Liver (tissue), 8 donors: ENCODE measurements at regions not wholly inside any gene's neighbourhood (a gene's known extent, or its start where the extent isn't known, plus 50 kb on each side); places are given as distances from the start of the nearest gene placed in this dataset.

Source experiments
- DNase-seq: peaks from one replicate; pipeline ENCODE4 v3.0.0-alpha.2; 2017; ENCODE audit warnings: low spot score
- H3K27ac ChIP-seq, 2 donors: one replicate each; pipeline ENCODE4 v1.7.0; 2013; ENCODE audit warnings: inconsistent platforms in 2 of 2, low read length in 2 of 2, control low read depth in 1 of 2, low read depth in 1 of 2, mild to moderate bottlenecking in 1 of 2
- H3K27me3 ChIP-seq, 4 donors: one replicate each; pipeline versions ENCODE4 v1.6.1 to v1.7.0; 2013; ENCODE audit warnings: low read length in 3 of 4, inconsistent platforms in 1 of 4, mild to moderate bottlenecking in 1 of 4, moderate library complexity in 1 of 4; ENCODE audit not compliant: control insufficient read depth in 4 of 4, insufficient read depth in 4 of 4
- H3K36me3 ChIP-seq, 4 donors: one replicate each; pipeline versions ENCODE4 v1.6.1 to v1.7.0; 2013; ENCODE audit warnings: low read length in 3 of 4, mild to moderate bottlenecking in 3 of 4, low read depth in 1 of 4, moderate library complexity in 1 of 4; ENCODE audit not compliant: control insufficient read depth in 4 of 4, insufficient read depth in 3 of 4
- H3K4me1 ChIP-seq, 4 donors: one replicate each; pipeline versions ENCODE4 v1.6.1 to v1.7.0; 2013; ENCODE audit warnings: low read length in 3 of 4, mild to moderate bottlenecking in 3 of 4, moderate library complexity in 1 of 4; ENCODE audit not compliant: control insufficient read depth in 4 of 4, insufficient read depth in 4 of 4
- H3K4me3 ChIP-seq, 3 donors: one replicate each; pipeline versions ENCODE4 v1.6.1 to v1.7.0; 2013; ENCODE audit warnings: low read length in 3 of 3, control low read depth in 1 of 3, low read depth in 1 of 3, mild to moderate bottlenecking in 1 of 3
- H3K9ac ChIP-seq, 2 donors: one replicate each; pipeline ENCODE4 v1.7.0; 2013; ENCODE audit warnings: low read length in 2 of 2, mild to moderate bottlenecking in 2 of 2, moderate library complexity in 2 of 2, control low read depth in 1 of 2, low read depth in 1 of 2
- H3K9me3 ChIP-seq, 4 donors: one replicate each; pipeline versions ENCODE4 v1.6.1 to v1.7.0; 2013; ENCODE audit warnings: low read length in 3 of 4; ENCODE audit not compliant: control insufficient read depth in 4 of 4
- EGR1 ChIP-seq, 2 donors: IDR thresholded peaks; 2 replicates each; pipeline ENCODE4 v1.6.1; 2016 to 2018; ENCODE audit warnings: antibody characterized with exemption in 2 of 2, low read depth in 2 of 2
- FOXA1 ChIP-seq: IDR thresholded peaks from 2 replicates; pipeline ENCODE4 v1.6.1; 2016; ENCODE audit warnings: antibody characterized with exemption
- FOXA2 ChIP-seq: IDR thresholded peaks from 2 replicates; pipeline ENCODE4 v1.6.1; 2016; ENCODE audit warnings: antibody characterized with exemption
- HNF4G ChIP-seq: IDR thresholded peaks from 2 replicates; pipeline ENCODE4 v1.6.1; 2016; ENCODE audit warnings: antibody characterized with exemption
- MAX ChIP-seq: IDR thresholded peaks from 2 replicates; pipeline ENCODE4 v1.6.1; 2016; ENCODE audit warnings: antibody characterized with exemption
- RAD21 ChIP-seq, 2 donors: IDR thresholded peaks; 2 replicates each; pipeline ENCODE4 v1.6.1; 2016; ENCODE audit warnings: antibody characterized with exemption in 2 of 2, mild to moderate bottlenecking in 2 of 2
- REST ChIP-seq: IDR thresholded peaks from 2 replicates; pipeline ENCODE4 v1.6.1; 2016; ENCODE audit warnings: antibody characterized with exemption, mild to moderate bottlenecking
- RXRA ChIP-seq, 2 donors: IDR thresholded peaks; 2 replicates each; pipeline ENCODE4 v1.6.1; 2017 to 2018; ENCODE audit warnings: antibody characterized with exemption in 2 of 2, mild to moderate bottlenecking in 1 of 2
- SP1 ChIP-seq: IDR thresholded peaks from 2 replicates; pipeline ENCODE4 v1.6.1; 2018; ENCODE audit warnings: antibody characterized with exemption, mild to moderate bottlenecking
- TAF1 ChIP-seq: conservative IDR thresholded peaks from 2 replicates; pipeline ENCODE4 v1.6.1; 2016; ENCODE audit warnings: antibody characterized with exemption, mild to moderate bottlenecking
- YY1 ChIP-seq: IDR thresholded peaks from 2 replicates; pipeline ENCODE4 v1.6.1; 2016; ENCODE audit warnings: antibody characterized with exemption, mild to moderate bottlenecking
- WGBS: extraction: QIAGEN DNeasy Blood & Tissue Kit; methylation state at CpG from one replicate; pipeline ENCODE4 v1.1.7; 2013; 5-methylcytosine and 5-hydroxymethylcytosine counted together
- TF ChIP-seq, protein P1 (sequence below): fragments of 150-350 bp; IDR thresholded peaks from 2 replicates; pipeline ENCODE4 v1.5.1; 2017; ENCODE audit warnings: improper control_type of control experiment, low read depth, low read length; ENCODE audit not compliant: missing input control
- TF ChIP-seq, protein P2 (sequence below): IDR thresholded peaks from 2 replicates; pipeline ENCODE4 v1.6.1; 2016; ENCODE audit warnings: antibody characterized with exemption
- TF ChIP-seq, protein P3 (sequence below): IDR thresholded peaks from 2 replicates; pipeline ENCODE4 v1.6.1; 2016; ENCODE audit warnings: antibody characterized with exemption
- donor health status: healthy.
- donor health status: healthy.
- donor health status: healthy.
- donor health status: healthy.
- donor health status: healthy.

- TF ChIP-seq, protein P1, sequence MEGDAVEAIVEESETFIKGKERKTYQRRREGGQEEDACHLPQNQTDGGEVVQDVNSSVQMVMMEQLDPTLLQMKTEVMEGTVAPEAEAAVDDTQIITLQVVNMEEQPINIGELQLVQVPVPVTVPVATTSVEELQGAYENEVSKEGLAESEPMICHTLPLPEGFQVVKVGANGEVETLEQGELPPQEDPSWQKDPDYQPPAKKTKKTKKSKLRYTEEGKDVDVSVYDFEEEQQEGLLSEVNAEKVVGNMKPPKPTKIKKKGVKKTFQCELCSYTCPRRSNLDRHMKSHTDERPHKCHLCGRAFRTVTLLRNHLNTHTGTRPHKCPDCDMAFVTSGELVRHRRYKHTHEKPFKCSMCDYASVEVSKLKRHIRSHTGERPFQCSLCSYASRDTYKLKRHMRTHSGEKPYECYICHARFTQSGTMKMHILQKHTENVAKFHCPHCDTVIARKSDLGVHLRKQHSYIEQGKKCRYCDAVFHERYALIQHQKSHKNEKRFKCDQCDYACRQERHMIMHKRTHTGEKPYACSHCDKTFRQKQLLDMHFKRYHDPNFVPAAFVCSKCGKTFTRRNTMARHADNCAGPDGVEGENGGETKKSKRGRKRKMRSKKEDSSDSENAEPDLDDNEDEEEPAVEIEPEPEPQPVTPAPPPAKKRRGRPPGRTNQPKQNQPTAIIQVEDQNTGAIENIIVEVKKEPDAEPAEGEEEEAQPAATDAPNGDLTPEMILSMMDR = no peak
Observed at GRCh38 chr2:82355622-82356021, 2051.1 kb upstream of the LRRTM1 start (continued).

DNA sequence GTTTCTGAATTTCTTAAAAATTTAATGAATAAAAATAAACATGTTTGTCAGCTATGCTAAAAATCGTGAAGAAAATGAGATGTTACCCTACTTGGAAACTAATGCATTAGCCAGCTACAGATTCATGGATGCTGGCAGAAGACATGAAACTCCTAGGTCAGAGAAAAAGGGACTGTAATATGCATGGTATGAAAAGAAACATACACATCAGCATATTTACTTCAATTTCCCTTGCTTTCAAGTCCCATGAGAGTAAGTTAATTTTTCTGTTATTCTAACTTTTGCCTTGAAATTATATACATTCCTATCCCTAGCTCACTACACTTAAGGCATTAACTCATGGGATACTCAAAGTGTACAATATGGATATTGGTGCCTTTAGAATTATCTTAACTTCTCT lies 2041.4 kb upstream of the LRRTM1 start:
- WGBS = 73% methylated on average over 1 of the region's 1 CpG

More for the DNA sequence above, 2041.4 kb upstream of the LRRTM1 start:
- TF ChIP-seq, protein P2, sequence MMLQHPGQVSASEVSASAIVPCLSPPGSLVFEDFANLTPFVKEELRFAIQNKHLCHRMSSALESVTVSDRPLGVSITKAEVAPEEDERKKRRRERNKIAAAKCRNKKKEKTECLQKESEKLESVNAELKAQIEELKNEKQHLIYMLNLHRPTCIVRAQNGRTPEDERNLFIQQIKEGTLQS = no peak
- TF ChIP-seq RAD21 (IDR thresholded peaks at IDR 0.05) (no peak), EGR1 (IDR thresholded peaks at IDR 0.05; ENCODE audit: low read depth in 2 of 2) (no peak), FOXA1 (no peak), FOXA2 (no peak), RXRA (IDR thresholded peaks at IDR 0.05) (no peak), SP1 (no peak), TAF1 (no peak), MAX (no peak), REST (no peak), YY1 (no peak), HNF4G (no peak)
- TF ChIP-seq, protein P3, sequence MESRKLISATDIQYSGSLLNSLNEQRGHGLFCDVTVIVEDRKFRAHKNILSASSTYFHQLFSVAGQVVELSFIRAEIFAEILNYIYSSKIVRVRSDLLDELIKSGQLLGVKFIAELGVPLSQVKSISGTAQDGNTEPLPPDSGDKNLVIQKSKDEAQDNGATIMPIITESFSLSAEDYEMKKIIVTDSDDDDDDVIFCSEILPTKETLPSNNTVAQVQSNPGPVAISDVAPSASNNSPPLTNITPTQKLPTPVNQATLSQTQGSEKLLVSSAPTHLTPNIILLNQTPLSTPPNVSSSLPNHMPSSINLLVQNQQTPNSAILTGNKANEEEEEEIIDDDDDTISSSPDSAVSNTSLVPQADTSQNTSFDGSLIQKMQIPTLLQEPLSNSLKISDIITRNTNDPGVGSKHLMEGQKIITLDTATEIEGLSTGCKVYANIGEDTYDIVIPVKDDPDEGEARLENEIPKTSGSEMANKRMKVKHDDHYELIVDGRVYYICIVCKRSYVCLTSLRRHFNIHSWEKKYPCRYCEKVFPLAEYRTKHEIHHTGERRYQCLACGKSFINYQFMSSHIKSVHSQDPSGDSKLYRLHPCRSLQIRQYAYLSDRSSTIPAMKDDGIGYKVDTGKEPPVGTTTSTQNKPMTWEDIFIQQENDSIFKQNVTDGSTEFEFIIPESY = no peak
- no peak overlapping the region for H3K9ac ChIP-seq
- no peak overlapping the region for H3K4me3 ChIP-seq
- H3K36me3 ChIP-seq = no peaks in the 10 kb centered on the region
- H3K4me1 ChIP-seq = peaks cover 0 to under 1% (median 0%) of the 10 kb centered on the region in 4 donors
- no peaks in the 10 kb centered on the region for H3K27me3 ChIP-seq
- no peak for DNase-seq
- no peaks in the 10 kb centered on the region for H3K9me3 ChIP-seq
- H3K27ac ChIP-seq = no peak overlapping the region
